HL-60 (cell line): ENCODE measurements at regions not wholly inside any gene's neighbourhood (a gene's known extent, or its start where the extent isn't known, plus 50 kb on each side); places are given as distances from the start of the nearest gene placed in this dataset.

ENCODE experiments used
- DNase-seq, 2 experiments: peaks; one replicate each; pipeline ENCODE4 v3.0.0-alpha.2; 2010 to 2020; ENCODE audit warnings: low read depth in 1 of 2, low spot score in 1 of 2
- H3K27ac ChIP-seq: fragments of 250-450 bp; sonication (Bioruptor Pico); replicated peaks from 2 replicates; pipeline ENCODE4 v1.5.1; 2020; ENCODE audit warnings: mild to moderate bottlenecking, moderate library complexity
- H3K27me3 ChIP-seq: fragments of 250-450 bp; sonication (Bioruptor Pico); 2 replicates; pipeline ENCODE4 v1.5.1; 2021; ENCODE audit warnings: mild to moderate bottlenecking, moderate library complexity; ENCODE audit not compliant: insufficient read depth, poor library complexity, severe bottlenecking
- H3K4me3 ChIP-seq: replicated peaks from 2 replicates; pipeline ENCODE4 v1.5.1; 2011; ENCODE audit warnings: mild to moderate bottlenecking, control low read depth, low read length; ENCODE audit not compliant: insufficient read depth
- GABPA ChIP-seq: IDR thresholded peaks from 2 replicates; pipeline ENCODE4 v1.6.1; 2012; ENCODE audit warnings: low read depth
- POLR2AphosphoS5 ChIP-seq: IDR thresholded peaks from 2 replicates; pipeline ENCODE4 v1.6.1; 2012; ENCODE audit warnings: low read depth
- SPI1 ChIP-seq: IDR thresholded peaks from 2 replicates; pipeline ENCODE4 v1.6.1; 2012; ENCODE audit warnings: low read depth, mild to moderate bottlenecking, borderline replicate concordance
- TF ChIP-seq, protein P1 (sequence below): IDR thresholded peaks from one replicate; pipeline ENCODE4 v1.5.1; 2011; ENCODE audit warnings: low read length, control low read depth, inconsistent platforms; ENCODE audit not compliant: insufficient read depth
- TF ChIP-seq, protein P2 (sequence below): IDR thresholded peaks from 2 replicates; pipeline ENCODE4 v1.6.1; 2012; ENCODE audit warnings: low read depth; ENCODE audit not compliant: insufficient replicate concordance

DNA sequence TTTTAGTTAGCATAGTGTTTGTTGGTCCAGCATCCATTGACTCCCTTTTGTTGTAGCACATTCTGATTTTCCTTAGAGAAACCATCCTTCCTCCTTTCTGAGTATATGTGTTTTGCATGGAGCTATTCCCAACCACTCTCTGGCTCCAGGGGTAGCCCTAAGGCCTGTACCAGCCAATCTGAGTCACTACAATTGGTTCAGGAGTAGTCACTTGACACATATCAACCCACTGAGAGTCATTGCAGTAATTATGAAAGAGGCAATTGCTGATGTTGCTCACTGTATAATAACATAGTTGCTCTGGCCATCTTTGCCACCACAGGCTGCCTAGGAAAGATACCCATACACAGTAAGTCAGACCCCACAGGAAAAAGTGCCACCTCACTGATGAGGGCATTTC lies 71.2 kb upstream of the GRID2 start:
- H3K27ac ChIP-seq = no peak overlapping the region
- no peak overlapping the region for H3K4me3 ChIP-seq
- no peak for DNase-seq
- H3K27me3 ChIP-seq = no peaks in the 10 kb centered on the region
- TF ChIP-seq, protein P1, sequence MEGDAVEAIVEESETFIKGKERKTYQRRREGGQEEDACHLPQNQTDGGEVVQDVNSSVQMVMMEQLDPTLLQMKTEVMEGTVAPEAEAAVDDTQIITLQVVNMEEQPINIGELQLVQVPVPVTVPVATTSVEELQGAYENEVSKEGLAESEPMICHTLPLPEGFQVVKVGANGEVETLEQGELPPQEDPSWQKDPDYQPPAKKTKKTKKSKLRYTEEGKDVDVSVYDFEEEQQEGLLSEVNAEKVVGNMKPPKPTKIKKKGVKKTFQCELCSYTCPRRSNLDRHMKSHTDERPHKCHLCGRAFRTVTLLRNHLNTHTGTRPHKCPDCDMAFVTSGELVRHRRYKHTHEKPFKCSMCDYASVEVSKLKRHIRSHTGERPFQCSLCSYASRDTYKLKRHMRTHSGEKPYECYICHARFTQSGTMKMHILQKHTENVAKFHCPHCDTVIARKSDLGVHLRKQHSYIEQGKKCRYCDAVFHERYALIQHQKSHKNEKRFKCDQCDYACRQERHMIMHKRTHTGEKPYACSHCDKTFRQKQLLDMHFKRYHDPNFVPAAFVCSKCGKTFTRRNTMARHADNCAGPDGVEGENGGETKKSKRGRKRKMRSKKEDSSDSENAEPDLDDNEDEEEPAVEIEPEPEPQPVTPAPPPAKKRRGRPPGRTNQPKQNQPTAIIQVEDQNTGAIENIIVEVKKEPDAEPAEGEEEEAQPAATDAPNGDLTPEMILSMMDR = no peak
- TF ChIP-seq POLR2AphosphoS5 (no peak), GABPA (no peak), SPI1 (no peak)
- TF ChIP-seq, protein P2, sequence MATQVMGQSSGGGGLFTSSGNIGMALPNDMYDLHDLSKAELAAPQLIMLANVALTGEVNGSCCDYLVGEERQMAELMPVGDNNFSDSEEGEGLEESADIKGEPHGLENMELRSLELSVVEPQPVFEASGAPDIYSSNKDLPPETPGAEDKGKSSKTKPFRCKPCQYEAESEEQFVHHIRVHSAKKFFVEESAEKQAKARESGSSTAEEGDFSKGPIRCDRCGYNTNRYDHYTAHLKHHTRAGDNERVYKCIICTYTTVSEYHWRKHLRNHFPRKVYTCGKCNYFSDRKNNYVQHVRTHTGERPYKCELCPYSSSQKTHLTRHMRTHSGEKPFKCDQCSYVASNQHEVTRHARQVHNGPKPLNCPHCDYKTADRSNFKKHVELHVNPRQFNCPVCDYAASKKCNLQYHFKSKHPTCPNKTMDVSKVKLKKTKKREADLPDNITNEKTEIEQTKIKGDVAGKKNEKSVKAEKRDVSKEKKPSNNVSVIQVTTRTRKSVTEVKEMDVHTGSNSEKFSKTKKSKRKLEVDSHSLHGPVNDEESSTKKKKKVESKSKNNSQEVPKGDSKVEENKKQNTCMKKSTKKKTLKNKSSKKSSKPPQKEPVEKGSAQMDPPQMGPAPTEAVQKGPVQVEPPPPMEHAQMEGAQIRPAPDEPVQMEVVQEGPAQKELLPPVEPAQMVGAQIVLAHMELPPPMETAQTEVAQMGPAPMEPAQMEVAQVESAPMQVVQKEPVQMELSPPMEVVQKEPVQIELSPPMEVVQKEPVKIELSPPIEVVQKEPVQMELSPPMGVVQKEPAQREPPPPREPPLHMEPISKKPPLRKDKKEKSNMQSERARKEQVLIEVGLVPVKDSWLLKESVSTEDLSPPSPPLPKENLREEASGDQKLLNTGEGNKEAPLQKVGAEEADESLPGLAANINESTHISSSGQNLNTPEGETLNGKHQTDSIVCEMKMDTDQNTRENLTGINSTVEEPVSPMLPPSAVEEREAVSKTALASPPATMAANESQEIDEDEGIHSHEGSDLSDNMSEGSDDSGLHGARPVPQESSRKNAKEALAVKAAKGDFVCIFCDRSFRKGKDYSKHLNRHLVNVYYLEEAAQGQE = no peak

DNA sequence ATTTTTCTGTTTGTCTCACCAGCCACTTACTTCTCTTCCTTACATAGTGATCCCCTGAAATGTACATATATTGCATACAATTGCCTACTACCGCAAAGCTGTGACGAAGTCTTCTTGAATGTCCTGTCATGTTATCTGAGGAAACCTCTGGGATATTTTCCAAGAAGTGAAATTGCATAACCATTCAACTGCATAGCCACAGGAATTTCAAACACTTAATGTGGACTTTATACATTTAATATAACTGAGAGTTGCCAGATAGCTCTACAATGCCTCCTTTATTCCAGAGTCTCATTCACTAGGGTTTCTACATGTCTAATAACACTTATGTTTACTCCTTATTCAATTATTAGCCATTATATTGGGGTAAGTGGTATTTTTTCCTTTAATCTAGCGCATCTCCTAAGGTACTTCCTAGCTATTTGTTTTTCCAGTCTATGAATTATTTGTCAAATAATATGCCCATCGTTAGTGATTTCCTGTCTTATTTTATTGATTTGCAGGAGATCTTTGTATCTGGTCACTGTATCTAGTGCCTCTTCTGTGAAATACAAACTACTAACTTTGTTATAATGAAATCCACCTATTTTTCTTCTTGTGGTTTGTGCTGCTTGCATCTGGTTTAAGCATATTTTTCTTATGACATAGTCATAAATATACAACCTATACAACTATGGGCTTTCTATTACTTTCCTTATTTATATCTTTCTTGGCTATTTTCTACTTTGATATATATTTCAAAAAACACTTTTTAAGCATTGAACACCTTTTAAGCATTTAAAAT lies 69.2 kb upstream of the GRID2 start:
- DNase-seq = no peak
- no peaks in the 10 kb centered on the region for H3K27me3 ChIP-seq
- H3K27ac ChIP-seq = no peak overlapping the region
- H3K4me3 ChIP-seq = no peak overlapping the region
- TF ChIP-seq, protein P1 = no peak
- no peak for TF ChIP-seq POLR2AphosphoS5
- TF ChIP-seq, protein P2 = no peak
- TF ChIP-seq SPI1 = no peak
- no peak for TF ChIP-seq GABPA

DNA sequence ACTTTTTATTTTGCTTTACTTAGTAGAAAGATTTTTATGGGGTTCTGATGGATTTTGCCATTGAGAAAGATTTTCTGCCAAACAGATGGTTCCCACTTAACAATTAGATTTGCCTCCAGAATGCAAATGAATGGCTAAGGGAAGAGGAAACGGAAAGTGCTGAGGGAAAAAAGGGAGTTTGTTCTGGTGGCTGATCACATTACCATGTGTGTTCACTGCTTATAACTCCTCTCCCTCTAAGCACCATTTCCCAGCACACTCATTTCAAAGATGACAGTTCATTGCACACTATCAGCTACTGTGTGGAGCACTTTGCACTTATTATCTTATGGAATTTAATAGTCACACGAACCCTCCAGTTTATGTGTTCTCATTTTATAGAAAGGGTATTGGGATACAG lies 68.0 kb upstream of the GRID2 start:
- H3K27ac ChIP-seq = no peak overlapping the region
- TF ChIP-seq, protein P2 = no peak
- TF ChIP-seq, protein P1 = no peak
- TF ChIP-seq GABPA = no peak
- TF ChIP-seq SPI1 = no peak
- TF ChIP-seq POLR2AphosphoS5 = no peak
- H3K4me3 ChIP-seq = no peak overlapping the region
- H3K27me3 ChIP-seq = no peaks in the 10 kb centered on the region
- no peak for DNase-seq
